HG03565 (cell line): ENCODE measurements at regions not wholly inside any gene's neighbourhood (a gene's known extent, or its start where the extent isn't known, plus 50 kb on each side); places are given as distances from the start of the nearest gene placed in this dataset.

ENCODE experiments used
- ATAC-seq: cut with Tn5 transposase; IDR thresholded peaks from one replicate; pipeline ENCODE4 v1.9.1; 2021; ENCODE audit warnings: mild to moderate bottlenecking, moderate library complexity; ENCODE audit not compliant: unreplicated experiment

GRCh38 chr6:147023148-147023547 is 181.1 kb upstream of the STXBP5 start:
- peak; percentile 76 for ATAC-seq

GRCh38 chr6:147023581-147023980 is 180.6 kb upstream of the STXBP5 start:
- ATAC-seq, result no peak

DNA sequence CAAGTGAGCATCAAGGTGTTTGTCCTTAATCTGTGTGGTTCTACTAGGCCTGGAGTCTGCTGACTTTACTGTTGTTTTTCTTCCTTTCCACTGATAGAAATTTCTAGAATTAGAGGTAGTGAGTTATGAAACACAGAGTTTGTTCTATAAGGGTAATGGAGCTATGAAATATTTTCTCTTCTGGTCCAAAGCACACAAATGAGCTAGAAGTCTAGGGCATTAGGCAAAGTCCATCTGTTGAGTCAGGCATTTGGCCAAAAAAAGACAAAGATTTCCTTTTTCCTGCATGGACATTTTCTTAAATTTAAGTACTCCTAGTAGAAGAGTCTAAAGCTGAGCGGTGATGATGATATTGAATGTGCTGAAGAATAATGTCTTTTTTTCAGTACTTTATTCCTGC is 174.3 kb upstream of the STXBP5 start:
- ATAC-seq, result no peak

- no peak for ATAC-seq
These were observed 170.9 kb upstream of the STXBP5 start for GRCh38 chr6:147033267-147033666.

DNA sequence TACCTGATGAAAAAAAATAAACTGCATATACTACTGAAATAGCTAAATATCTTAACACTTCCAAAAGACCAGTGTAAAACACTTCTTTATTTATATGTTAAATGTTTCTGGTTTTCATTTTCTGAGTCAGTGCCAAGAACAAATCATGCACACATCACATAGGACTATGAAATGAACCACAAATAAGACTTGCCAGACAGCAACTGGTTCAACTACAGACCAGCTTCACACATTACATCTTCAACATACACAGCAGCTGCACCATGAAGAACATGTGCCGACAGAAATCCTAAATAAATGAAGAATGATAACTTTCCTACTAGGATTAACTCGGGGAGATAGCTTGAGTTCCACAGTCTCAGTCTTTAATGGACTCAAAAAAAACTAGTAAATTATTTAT is 168.3 kb upstream of the STXBP5 start:
- no peak for ATAC-seq

DNA sequence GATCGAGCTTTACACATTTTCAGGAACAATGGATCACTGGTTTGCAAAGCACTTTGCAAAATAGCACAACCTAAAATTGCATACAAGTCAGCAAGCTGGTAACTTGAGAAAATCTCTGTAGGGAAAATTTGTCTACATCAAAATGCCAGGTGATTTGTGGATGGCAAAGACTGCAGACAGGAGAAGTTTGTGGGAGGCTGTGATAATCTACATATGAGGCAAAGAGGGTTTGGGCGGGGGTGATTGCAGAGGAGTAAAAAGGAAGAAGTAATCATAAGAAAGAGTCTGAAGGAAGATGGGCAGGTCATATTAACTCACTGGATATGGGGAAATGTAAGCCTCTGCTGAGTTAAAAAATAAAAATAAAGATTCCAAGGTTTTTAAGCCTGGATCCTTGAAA is 166.3 kb upstream of the STXBP5 start:
- ATAC-seq, result no peak

DNA sequence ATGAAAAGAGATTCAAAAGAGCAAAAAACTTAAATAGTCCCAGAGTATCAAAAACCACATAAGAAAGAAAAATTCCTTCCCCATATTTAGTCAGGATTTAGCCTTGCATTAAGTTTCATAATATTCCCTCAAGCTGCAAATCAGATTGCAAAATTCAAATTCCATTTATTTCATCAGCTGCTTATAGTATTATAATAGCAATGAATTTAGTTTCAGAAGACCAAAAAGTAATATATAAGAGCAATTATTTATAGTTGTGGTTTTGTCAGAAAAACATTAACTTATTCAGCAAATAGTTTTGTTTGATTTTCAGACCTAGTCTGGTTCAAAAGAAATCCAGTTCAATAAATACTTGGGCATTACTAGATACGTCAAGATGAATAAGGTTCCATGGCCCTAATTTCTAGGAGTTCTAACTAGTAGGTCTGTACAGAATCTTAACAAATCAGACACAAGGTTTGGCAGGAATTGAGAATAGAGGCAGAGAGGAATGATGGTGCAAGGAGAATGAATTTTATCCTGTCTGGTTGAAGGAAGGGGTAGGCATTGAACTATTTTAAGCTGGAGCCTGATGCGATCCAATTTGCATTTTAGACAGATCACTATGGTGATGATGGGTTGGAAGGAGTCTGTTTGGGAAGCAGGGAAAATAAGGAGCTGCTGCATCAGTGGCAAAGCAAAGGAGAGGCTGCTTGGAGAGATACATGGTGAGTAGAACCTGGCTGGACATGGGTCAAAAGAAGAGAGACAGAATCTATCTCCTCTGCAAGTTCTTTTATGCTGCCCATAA is 163.9 kb upstream of the STXBP5 start:
- no peak for ATAC-seq

- no peak for ATAC-seq
These were observed 161.5 kb upstream of the STXBP5 start for GRCh38 chr6:147042679-147043078.

DNA sequence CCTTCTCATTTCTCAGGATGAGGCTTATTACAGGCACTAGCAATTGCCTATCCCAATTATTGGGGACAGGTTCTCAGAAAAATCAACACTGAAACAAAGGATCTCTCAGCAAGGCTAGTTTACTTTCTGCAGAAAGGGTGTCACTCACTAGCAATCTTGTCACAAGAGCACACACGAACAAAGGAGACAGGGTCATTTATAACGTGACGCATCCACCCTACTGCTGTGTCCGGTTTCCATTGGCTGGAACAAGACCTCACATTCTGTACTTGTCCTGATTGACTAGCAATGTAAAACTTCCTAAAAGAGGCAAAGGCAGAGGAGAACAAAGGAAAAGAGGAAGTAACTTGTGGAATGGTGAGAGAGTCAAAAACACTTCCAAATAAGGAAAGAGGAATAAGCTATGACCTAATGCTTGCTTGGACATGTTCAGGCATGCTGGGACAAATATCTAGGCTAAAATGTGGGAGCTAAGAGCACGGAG is 160.2 kb upstream of the STXBP5 start:
- no peak for ATAC-seq

- no peak for ATAC-seq
These were observed 157.9 kb upstream of the STXBP5 start for GRCh38 chr6:147046141-147046877.

DNA sequence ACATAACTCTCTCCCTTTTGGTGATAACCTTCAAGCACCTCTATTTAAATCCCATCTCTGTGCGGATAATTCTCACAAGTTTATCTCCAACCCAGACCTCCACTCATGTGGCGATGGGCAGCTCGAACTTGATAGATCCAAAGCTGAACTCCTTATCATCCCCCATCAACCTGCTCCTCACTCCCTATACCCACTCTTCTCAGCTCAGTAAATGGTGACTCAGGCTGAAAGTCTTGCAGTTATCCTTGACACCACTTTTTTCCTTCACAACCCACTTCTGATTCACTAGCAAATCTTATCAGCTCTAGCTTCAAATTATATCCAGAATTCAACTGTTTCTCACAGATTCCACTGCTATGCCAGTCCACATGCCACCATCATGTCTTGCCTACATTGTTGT is 155.3 kb upstream of the STXBP5 start:
- ATAC-seq, result no peak

- no peak for ATAC-seq
These were observed 150.8 kb upstream of the STXBP5 start for GRCh38 chr6:147053311-147053921.

GRCh38 chr6:147054158-147054557 is 150.1 kb upstream of the STXBP5 start:
- ATAC-seq, result no peak

GRCh38 chr6:147054871-147055270 is 149.3 kb upstream of the STXBP5 start:
- no peak for ATAC-seq

- ATAC-seq, result no peak
These were observed 148.3 kb upstream of the STXBP5 start for GRCh38 chr6:147055821-147056392.

DNA sequence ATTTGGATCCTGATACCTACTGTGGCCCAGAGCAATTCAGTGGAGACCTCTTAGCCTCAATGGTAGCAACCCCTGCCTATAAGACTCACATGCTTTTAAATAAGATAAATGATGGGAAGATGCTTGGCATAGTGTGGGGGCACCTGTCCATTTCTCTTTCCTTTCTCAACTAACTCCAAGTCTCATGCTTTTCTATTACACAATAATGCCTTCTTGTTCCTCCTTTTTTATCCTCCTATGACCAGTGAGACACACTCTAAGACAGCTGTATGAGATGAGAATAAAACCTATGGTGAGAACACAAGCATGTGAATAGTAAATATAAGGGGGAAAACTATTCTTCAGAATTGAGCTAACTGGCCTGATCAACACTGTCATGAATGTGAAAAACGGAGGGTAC is 147.0 kb upstream of the STXBP5 start:
- no peak for ATAC-seq

- no peak for ATAC-seq
These were observed 146.4 kb upstream of the STXBP5 start for GRCh38 chr6:147057705-147058342.

DNA sequence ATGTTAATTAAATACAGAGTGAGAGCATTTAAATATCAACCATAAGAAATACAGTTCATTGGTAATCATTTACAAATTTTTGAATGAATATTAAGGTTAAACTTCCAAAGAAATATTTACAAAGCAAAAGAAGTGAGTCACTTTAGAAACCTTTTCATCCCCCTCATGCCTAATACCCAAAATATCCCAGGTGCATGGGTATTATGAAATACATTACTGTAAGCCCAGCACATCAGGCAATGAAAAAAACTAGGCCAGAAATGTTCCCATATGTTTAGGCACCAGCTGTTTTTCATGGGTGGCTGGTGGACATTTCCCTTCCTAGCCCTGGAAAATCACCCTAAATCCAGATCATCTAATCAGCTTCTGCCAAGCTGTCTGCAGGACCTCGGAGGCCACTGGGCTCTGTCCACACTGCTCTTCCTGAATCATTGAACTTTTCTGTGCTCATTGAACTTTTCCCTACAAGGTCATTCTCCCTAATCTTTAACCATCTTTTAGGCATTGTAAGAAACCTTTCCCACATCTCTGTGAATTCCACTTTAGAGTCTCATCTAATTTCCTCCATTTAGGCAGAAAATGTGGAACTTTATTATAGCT is 145.3 kb upstream of the STXBP5 start:
- ATAC-seq, result no peak

GRCh38 chr6:147060636-147061035 is 143.6 kb upstream of the STXBP5 start:
- no peak for ATAC-seq

DNA sequence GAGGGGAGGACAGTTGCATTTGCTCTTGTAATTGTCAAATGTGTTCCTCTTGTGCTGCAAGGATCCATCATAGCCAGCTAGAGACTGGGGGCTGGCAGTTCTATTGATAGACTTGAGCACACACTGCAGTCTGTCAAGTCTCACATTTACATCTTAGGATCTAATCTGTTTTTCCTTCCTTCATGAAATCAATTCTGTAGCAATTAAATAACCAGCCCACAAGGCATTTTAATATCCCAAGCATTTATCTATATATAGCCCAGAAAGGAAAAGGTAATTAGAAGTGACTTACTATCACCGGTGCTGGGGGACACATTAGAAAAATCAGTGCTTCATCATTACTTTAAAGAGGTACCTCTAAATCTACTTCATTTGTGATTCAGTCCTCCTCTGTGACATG is 143.0 kb upstream of the STXBP5 start:
- no peak for ATAC-seq
